SU-DHL-6 (cell line): ENCODE measurements at regions not wholly inside any gene's neighbourhood (a gene's known extent, or its start where the extent isn't known, plus 50 kb on each side); places are given as distances from the start of the nearest gene placed in this dataset.

Experiments
- CTCF ChIP-seq: fragments of 200-600 bp; sonication (generic); IDR thresholded peaks from one replicate; pipeline ENCODE4 v1.5.1; 2017; ENCODE audit warnings: antibody characterized with exemption, mild to moderate bottlenecking, low read length, moderate library complexity; ENCODE audit not compliant: insufficient read depth, poor library complexity, severe bottlenecking
- EZH2phosphoT487 ChIP-seq: fragments of 200-600 bp; sonication (generic), shearing (Covaris generic); conservative IDR thresholded peaks from 2 replicates; pipeline ENCODE4 v1.6.1; 2018; ENCODE audit warnings: mild to moderate bottlenecking, antibody characterized with exemption, low read length, moderate library complexity, mixed read lengths

- TF ChIP-seq CTCF (no peak), EZH2phosphoT487 (no peak)
Measured at GRCh38 chr7:109915670-109916069, 1175.3 kb upstream of the LRRN3 start.
